ENCODE measurements at regions not wholly inside any gene's neighbourhood (a gene's known extent, or its start where the extent isn't known, plus 50 kb on each side); places are given as distances from the start of the nearest gene placed in this dataset.

DNA sequence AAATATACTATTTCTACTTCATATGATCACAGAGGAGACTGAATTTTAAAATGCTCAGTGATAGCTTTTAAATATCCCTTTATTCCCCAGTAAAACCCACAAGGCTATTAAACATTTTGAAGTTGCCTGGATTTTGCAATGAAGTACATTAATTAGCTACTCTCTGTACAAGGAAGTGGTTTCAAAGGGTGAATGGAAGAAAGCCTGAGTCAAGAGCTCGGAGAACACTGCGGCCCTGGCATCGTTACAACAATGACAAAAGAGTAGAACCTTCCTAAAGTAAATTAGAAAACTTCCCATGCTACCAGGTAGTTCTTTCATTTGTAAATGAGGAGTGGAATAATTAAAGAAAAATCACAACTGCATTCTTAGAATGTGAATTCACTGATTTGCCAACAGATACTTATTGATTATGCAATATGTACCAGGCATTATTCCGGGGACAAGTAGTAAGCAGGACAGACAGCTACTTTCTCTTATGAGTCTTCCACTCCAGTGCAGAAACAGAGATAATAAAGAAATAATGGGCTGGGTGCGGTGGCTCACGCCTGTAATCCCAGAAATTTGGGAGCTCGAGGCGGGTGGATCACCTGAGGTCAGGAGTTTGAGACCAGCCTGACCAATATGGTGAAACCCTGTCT lies 63.0 kb downstream of the ZNF22 start:
- H3K36me3 ChIP-seq = no peaks in the 10 kb centered on the region
- DNase-seq = no peak
- H3K27me3 ChIP-seq = no peaks in the 10 kb centered on the region
- H3K27ac ChIP-seq = no peak overlapping the region
- no peak overlapping the region for H3K4me3 ChIP-seq
- H3K4me1 ChIP-seq = no peaks in the 10 kb centered on the region
- ATAC-seq = no peak
- 68% methylated on average over 7 of the region's 8 CpGs for WGBS (ENCODE audit: insufficient coverage, low coverage, low lambda C conversion rate, missing lambda C conversion rate)
- intact Hi-C loops (cut with DNase I) = no loop called here
- H3K9me3 ChIP-seq = no peaks in the 10 kb centered on the region
- no peak for TF ChIP-seq POLR2A (IDR thresholded peaks at IDR 0.05)
- TF ChIP-seq, protein P1, sequence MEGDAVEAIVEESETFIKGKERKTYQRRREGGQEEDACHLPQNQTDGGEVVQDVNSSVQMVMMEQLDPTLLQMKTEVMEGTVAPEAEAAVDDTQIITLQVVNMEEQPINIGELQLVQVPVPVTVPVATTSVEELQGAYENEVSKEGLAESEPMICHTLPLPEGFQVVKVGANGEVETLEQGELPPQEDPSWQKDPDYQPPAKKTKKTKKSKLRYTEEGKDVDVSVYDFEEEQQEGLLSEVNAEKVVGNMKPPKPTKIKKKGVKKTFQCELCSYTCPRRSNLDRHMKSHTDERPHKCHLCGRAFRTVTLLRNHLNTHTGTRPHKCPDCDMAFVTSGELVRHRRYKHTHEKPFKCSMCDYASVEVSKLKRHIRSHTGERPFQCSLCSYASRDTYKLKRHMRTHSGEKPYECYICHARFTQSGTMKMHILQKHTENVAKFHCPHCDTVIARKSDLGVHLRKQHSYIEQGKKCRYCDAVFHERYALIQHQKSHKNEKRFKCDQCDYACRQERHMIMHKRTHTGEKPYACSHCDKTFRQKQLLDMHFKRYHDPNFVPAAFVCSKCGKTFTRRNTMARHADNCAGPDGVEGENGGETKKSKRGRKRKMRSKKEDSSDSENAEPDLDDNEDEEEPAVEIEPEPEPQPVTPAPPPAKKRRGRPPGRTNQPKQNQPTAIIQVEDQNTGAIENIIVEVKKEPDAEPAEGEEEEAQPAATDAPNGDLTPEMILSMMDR (IDR thresholded peaks at IDR 0.05) = no peak

DNA sequence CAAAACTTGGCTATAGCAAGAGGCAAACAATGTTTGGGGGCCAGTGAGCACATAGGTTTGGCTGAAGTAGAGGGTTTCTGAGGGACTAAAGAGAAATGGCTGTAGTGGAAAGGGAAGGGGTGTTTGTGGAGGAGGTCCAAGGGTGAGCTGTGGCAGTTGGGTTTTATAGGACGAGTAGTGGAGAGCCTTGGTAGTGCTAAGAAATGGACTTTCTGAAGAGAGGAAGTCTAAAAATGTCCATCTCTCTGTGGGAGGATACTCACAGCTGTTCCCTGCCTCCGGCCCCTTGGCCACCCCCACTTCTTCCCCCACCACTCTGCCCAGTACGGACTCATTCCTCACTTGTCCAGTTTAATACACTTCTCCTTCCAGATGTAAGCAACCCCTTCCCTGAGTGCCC lies 64.3 kb downstream of the ZNF22 start:
- H3K27me3 ChIP-seq = no peaks in the 10 kb centered on the region
- WGBS (ENCODE audit: insufficient coverage, low coverage, low lambda C conversion rate, missing lambda C conversion rate) = 63% methylated on average over 3 of the region's 3 CpGs
- no peaks in the 10 kb centered on the region for H3K9me3 ChIP-seq
- no peak overlapping the region for H3K4me3 ChIP-seq
- DNase-seq (no peak), ATAC-seq (no peak)
- no peaks in the 10 kb centered on the region for H3K4me1 ChIP-seq
- TF ChIP-seq, protein P1 (IDR thresholded peaks at IDR 0.05) = no peak
- no peak for TF ChIP-seq POLR2A (IDR thresholded peaks at IDR 0.05)
- H3K27ac ChIP-seq = no peak overlapping the region
- intact Hi-C loops (cut with DNase I) = no loop called here
- no peaks in the 10 kb centered on the region for H3K36me3 ChIP-seq

DNA sequence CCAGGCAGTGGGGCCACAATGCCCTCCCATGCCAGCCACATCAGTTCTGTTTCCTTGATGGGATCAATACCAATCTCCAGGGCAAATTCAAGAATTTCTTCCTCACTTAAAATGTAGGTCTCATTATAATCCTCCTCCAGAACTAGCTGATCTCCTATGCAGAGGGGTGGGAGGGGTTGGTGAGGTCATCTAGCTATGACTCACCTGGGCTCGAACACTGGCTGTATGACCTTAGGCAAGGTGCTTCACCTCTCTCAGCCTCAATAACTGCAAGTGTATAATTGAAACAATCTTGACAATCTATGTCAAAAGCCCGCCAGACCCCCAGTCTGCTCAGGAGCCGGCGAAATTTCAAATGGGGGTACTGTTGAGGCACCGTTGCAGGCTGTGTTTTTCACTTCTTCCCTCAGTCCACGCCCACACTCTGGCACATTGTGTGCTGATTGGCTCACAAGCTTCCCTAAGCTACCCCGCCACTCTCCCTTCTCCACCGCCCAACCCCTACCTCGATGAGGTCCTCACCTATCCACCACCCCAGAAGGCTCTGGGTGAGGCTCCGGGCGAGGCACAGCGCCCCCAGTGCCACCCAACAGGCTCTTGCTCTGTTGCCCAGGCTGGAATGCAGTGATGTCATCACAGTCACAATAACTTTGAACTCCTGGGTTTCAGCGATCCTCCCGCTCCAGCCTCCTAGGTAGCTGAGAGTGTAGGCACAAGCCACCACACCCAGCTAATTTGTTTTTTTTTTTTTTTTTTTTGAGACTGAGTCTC lies 70.5 kb downstream of the ZNF22 start:
- no peak overlapping the region for H3K4me3 ChIP-seq
- no peak overlapping the region for H3K27ac ChIP-seq
- intact Hi-C loops (cut with DNase I) = no loop called here
- no peak for TF ChIP-seq POLR2A (IDR thresholded peaks at IDR 0.05)
- TF ChIP-seq, protein P1 (IDR thresholded peaks at IDR 0.05) = no peak
- no peaks in the 10 kb centered on the region for H3K36me3 ChIP-seq
- H3K9me3 ChIP-seq = no peaks in the 10 kb centered on the region
- 88% methylated on average over 12 of the region's 14 CpGs for WGBS (ENCODE audit: insufficient coverage, low coverage, low lambda C conversion rate, missing lambda C conversion rate)
- DNase-seq (no peak), ATAC-seq (peak in 1 of 4 donors; percentile 35)
- no peaks in the 10 kb centered on the region for H3K27me3 ChIP-seq
- H3K4me1 ChIP-seq = no peaks in the 10 kb centered on the region

DNA sequence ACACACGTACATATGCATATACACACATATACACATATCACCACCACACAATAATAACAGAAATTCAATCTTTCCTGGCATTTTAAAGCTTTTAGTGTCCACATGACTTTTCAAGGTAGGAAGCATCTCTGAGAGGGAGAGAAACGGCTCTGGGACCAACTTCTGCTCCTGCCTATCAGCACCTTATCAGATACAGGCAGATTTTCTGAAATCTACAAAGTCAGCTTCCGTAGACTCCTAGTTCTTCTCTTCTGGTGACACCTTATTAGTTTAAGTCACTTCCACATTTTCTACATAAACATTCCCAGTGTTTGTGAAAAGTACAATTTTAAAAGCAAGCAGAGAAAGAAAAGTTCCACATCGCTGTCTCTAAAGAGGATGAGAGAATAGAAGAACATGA lies 74.5 kb downstream of the ZNF22 start:
- H3K27ac ChIP-seq = no peak overlapping the region
- H3K4me1 ChIP-seq = no peaks in the 10 kb centered on the region
- DNase-seq (no peak), ATAC-seq (no peak)
- no peaks in the 10 kb centered on the region for H3K27me3 ChIP-seq
- WGBS (ENCODE audit: insufficient coverage, low coverage, low lambda C conversion rate, missing lambda C conversion rate) = 41% methylated on average over 4 of the region's 4 CpGs
- no peaks in the 10 kb centered on the region for H3K36me3 ChIP-seq
- no peak overlapping the region for H3K4me3 ChIP-seq
- intact Hi-C loops (cut with DNase I) = no loop called here
- TF ChIP-seq, protein P1 (IDR thresholded peaks at IDR 0.05) = no peak
- TF ChIP-seq POLR2A (IDR thresholded peaks at IDR 0.05) = no peak
- no peaks in the 10 kb centered on the region for H3K9me3 ChIP-seq

Data from right lobe of liver (tissue), 6 donors.